GM18861 (cell line): ENCODE measurements at regions not wholly inside any gene's neighbourhood (a gene's known extent, or its start where the extent isn't known, plus 50 kb on each side); places are given as distances from the start of the nearest gene placed in this dataset.

Source experiments
- ATAC-seq: cut with Tn5 transposase; IDR thresholded peaks from one replicate; pipeline ENCODE4 v1.9.1; 2021; ENCODE audit not compliant: unreplicated experiment

GRCh38 chr11:80061056-80061455 lies 620.2 kb upstream of the TENM4 start:
- no peak for ATAC-seq

GRCh38 chr11:80054582-80055165 lies 613.8 kb upstream of the TENM4 start:
- no peak for ATAC-seq

GRCh38 chr11:80048513-80048912 lies 607.7 kb upstream of the TENM4 start:
- no peak for ATAC-seq

GRCh38 chr11:80041136-80042000 lies 600.5 kb upstream of the TENM4 start:
- no peak for ATAC-seq

- no peak for ATAC-seq
Measured at GRCh38 chr11:80034801-80035200, 594.0 kb upstream of the TENM4 start.

- no peak for ATAC-seq
Measured at GRCh38 chr11:80031014-80031600, 590.3 kb upstream of the TENM4 start.

- ATAC-seq = no peak
Measured at GRCh38 chr11:80028998-80029397, 588.2 kb upstream of the TENM4 start.

GRCh38 chr11:80024119-80024518 lies 583.3 kb upstream of the TENM4 start:
- ATAC-seq = no peak

GRCh38 chr11:80023386-80023785 lies 582.6 kb upstream of the TENM4 start:
- ATAC-seq = no peak

- no peak for ATAC-seq
Measured at GRCh38 chr11:80010536-80010935, 569.7 kb upstream of the TENM4 start.

GRCh38 chr11:80009081-80009480 lies 568.3 kb upstream of the TENM4 start:
- ATAC-seq = no peak

- no peak for ATAC-seq
Measured at GRCh38 chr11:80007616-80008015, 566.8 kb upstream of the TENM4 start.

- no peak for ATAC-seq
Measured at GRCh38 chr11:79990141-79990540, 549.3 kb upstream of the TENM4 start.

- ATAC-seq = no peak
Measured at GRCh38 chr11:79982185-79982584, 541.4 kb upstream of the TENM4 start.

- no peak for ATAC-seq
Measured at GRCh38 chr11:79980916-79981315, 540.1 kb upstream of the TENM4 start.

GRCh38 chr11:79973721-79974617 lies 533.1 kb upstream of the TENM4 start:
- ATAC-seq = no peak

- ATAC-seq = no peak
Measured at GRCh38 chr11:79971255-79971654, 530.4 kb upstream of the TENM4 start.

GRCh38 chr11:79966592-79966991 lies 525.8 kb upstream of the TENM4 start:
- no peak for ATAC-seq

GRCh38 chr11:79963856-79964645 lies 523.2 kb upstream of the TENM4 start:
- ATAC-seq = no peak

- ATAC-seq = no peak
Measured at GRCh38 chr11:79960461-79960860, 519.6 kb upstream of the TENM4 start.
